HCT116 (cell line): ENCODE measurements at regions not wholly inside any gene's neighbourhood (a gene's known extent, or its start where the extent isn't known, plus 50 kb on each side); places are given as distances from the start of the nearest gene placed in this dataset.

Experiments used
- ATAC-seq: fragments of 200-7000 bp; cut with Tn5 transposase; 2 replicates; pipeline ENCODE4 v1.9.1; 2020; ENCODE audit warnings: mild to moderate bottlenecking, moderate library complexity
- BruUV-seq: library from RNA; stranded (reverse); fragments of 400-500 nt; replicated peaks from 2 replicates; lab custom pipeline; 2021; lab: Mats Ljungman, UMichigan
- CTCF ChIA-PET: fragments of 300-600 bp; sonication (Branson Sonifier 250); formaldehyde crosslinking; loops from one replicate; lab custom pipeline; 2021; ENCODE audit warnings: antibody characterized with exemption; lab: Charles Lee
- POLR2A ChIA-PET: fragments of 300-600, 350-600 bp; sonication (Branson Sonifier 250); formaldehyde crosslinking; loops from one replicate; lab custom pipeline; 2021; ENCODE audit warnings: antibody characterized with exemption; lab: Charles Lee
- RAD21 ChIA-PET, 2 experiments: fragments of 300-600 bp; sonication (Branson Sonifier 250); formaldehyde crosslinking; loops; one replicate each; lab custom pipeline; 2023; ENCODE audit warnings: low total read pairs in 2 of 2; ENCODE audit not compliant: uncharacterized antibody in 2 of 2, unreplicated experiment in 2 of 2, low non-redundant PET in 1 of 2; lab: Charles Lee
- DNase-seq: peaks from one replicate; pipeline ENCODE4 v3.0.0-alpha.2; 2010; ENCODE audit warnings: low read depth, low spot score
- H2AFZ ChIP-seq: fragments of 200-600 bp; shearing (Covaris generic), sonication (generic); 2 replicates; pipeline ENCODE4 v1.6.1; 2017; ENCODE audit warnings: low read depth, mixed run types, mixed read lengths, antibody characterized with exemption, low read length; ENCODE audit not compliant: poor library complexity, severe bottlenecking
- H3K27ac ChIP-seq: 2 replicates; pipeline ENCODE4 v1.5.1; 2012; ENCODE audit warnings: low read depth, low read length
- H3K27me3 ChIP-seq: fragments of 200-600 bp; sonication (generic); 2 replicates; pipeline ENCODE4 v1.6.1; 2016; ENCODE audit warnings: mixed run types, low read length, mixed read lengths; ENCODE audit not compliant: insufficient read depth
- H3K36me3 ChIP-seq, 2 experiments: fragments of 200-500 bp in 1 of 2; fragments of 200-600 bp in 1 of 2; sonication (Bioruptor generic) in 1 of 2; sonication (generic) in 1 of 2; 2 replicates each; pipeline versions ENCODE4 v1.5.1 to v1.6.1; 2014 to 2016; ENCODE audit warnings: low read length in 2 of 2, inconsistent platforms in 1 of 2, mixed read lengths in 1 of 2, mixed run types in 1 of 2; ENCODE audit not compliant: insufficient read depth in 2 of 2, control insufficient read depth in 1 of 2
- H3K4me1 ChIP-seq, 2 experiments: fragments of 200-600 bp in 1 of 2; sonication (generic) in 1 of 2; 2 replicates each; pipeline versions ENCODE4 v1.5.1 to v1.6.1; 2012 to 2017; ENCODE audit warnings: low read length in 2 of 2, inconsistent platforms in 1 of 2, mild to moderate bottlenecking in 1 of 2, mixed read lengths in 1 of 2, mixed run types in 1 of 2, moderate library complexity in 1 of 2; ENCODE audit not compliant: insufficient read depth in 2 of 2, control insufficient read depth in 1 of 2
- H3K4me2 ChIP-seq: fragments of 200-600 bp; sonication (generic); 2 replicates; pipeline ENCODE4 v1.6.1; 2017; ENCODE audit warnings: mixed run types, low read length, mixed read lengths
- H3K4me3 ChIP-seq, 2 experiments: fragments of 200-600 bp in 1 of 2; sonication (generic) in 1 of 2; replicated peaks in 1 of 2; 2 replicates each; pipeline ENCODE4 v1.5.1; 2011 to 2016; ENCODE audit warnings: low read length in 2 of 2, control low read depth in 1 of 2, low read depth in 1 of 2, mild to moderate bottlenecking in 1 of 2, mixed read lengths in 1 of 2, mixed run types in 1 of 2
- H3K79me2 ChIP-seq: fragments of 200-600 bp; sonication (generic); 2 replicates; pipeline ENCODE4 v1.6.1; 2017; ENCODE audit warnings: mild to moderate bottlenecking, mixed run types, low read length, moderate library complexity, mixed read lengths; ENCODE audit not compliant: insufficient read depth
- H3K9ac ChIP-seq: fragments of 200-600 bp; sonication (generic); 2 replicates; pipeline ENCODE4 v1.6.1; 2016; ENCODE audit warnings: low read length, mixed read lengths
- H3K9me2 ChIP-seq: fragments of 200-600 bp; sonication (generic), shearing (Covaris generic); 2 replicates; pipeline ENCODE4 v1.6.1; 2017; ENCODE audit warnings: mixed run types, mild to moderate bottlenecking, moderate library complexity; ENCODE audit not compliant: insufficient read depth
- H3K9me3 ChIP-seq, 2 experiments: fragments of 200-500 bp in 1 of 2; fragments of 200-600 bp in 1 of 2; sonication (Bioruptor generic) in 1 of 2; sonication (generic) in 1 of 2; 2 replicates each; pipeline ENCODE4 v1.6.1; 2014 to 2017; ENCODE audit warnings: low read length in 2 of 2, mixed read lengths in 2 of 2, inconsistent platforms in 1 of 2, low read depth in 1 of 2, mild to moderate bottlenecking in 1 of 2, mixed run types in 1 of 2, moderate library complexity in 1 of 2; ENCODE audit not compliant: control insufficient read depth in 1 of 2, insufficient read depth in 1 of 2
- H4K20me1 ChIP-seq: fragments of 200-600 bp; sonication (generic), shearing (Covaris generic); 2 replicates; pipeline ENCODE4 v1.6.1; 2017; ENCODE audit warnings: mixed run types, mild to moderate bottlenecking, moderate library complexity; ENCODE audit not compliant: insufficient read depth
- CBX3 ChIP-seq: IDR thresholded peaks from 2 replicates; pipeline ENCODE4 v1.6.1; 2012; ENCODE audit warnings: low read depth
- EGR1 ChIP-seq: IDR thresholded peaks from 2 replicates; pipeline ENCODE4 v1.6.1; 2012; ENCODE audit warnings: low read depth
- EZH2 ChIP-seq: fragments of 200-600 bp; sonication (generic); IDR thresholded peaks from 2 replicates; pipeline ENCODE4 v1.6.1; 2017; ENCODE audit warnings: antibody characterized with exemption, mixed run types
- EZH2phosphoT487 ChIP-seq: fragments of 200-600 bp; IDR thresholded peaks from 2 replicates; pipeline ENCODE4 v1.6.1; 2018; ENCODE audit warnings: antibody characterized with exemption, borderline replicate concordance
- FOSL1 ChIP-seq: IDR thresholded peaks from 2 replicates; pipeline ENCODE4 v1.6.1; 2012; ENCODE audit warnings: low read depth
- JUND ChIP-seq: IDR thresholded peaks from 2 replicates; pipeline ENCODE4 v1.6.1; 2012
- POLR2A ChIP-seq: IDR thresholded peaks from 2 replicates; pipeline ENCODE4 v1.7.0; 2011; ENCODE audit warnings: borderline replicate concordance; ENCODE audit not compliant: insufficient read depth, insufficient read length; ENCODE audit errors: extremely low read depth
- SIN3A ChIP-seq: IDR thresholded peaks from 2 replicates; pipeline ENCODE4 v1.6.1; 2012; ENCODE audit warnings: low read depth
- SRF ChIP-seq: IDR thresholded peaks from 2 replicates; pipeline ENCODE4 v1.6.1; 2012; ENCODE audit warnings: low read depth
- YY1 ChIP-seq: IDR thresholded peaks from 2 replicates; pipeline ENCODE4 v1.6.1; 2011; ENCODE audit warnings: low read length, low read depth, moderate library complexity, mild to moderate bottlenecking; ENCODE audit not compliant: insufficient replicate concordance; ENCODE audit errors: extremely low read depth
- ZFX ChIP-seq: fragments of 450-650 bp; IDR thresholded peaks from 2 replicates; pipeline ENCODE4 v1.6.1; 2017
- ZNF274 ChIP-seq: fragments of 200-500 bp; sonication (Bioruptor generic); IDR thresholded peaks from 2 replicates; pipeline ENCODE4 v1.6.1; 2014; ENCODE audit warnings: mild to moderate bottlenecking, low read depth, low read length, inconsistent platforms
- intact Hi-C: fragments of 100-400 bp; cut with micrococcal nuclease; formaldehyde crosslinking; loops from 2 replicates; pipeline ENCODE4 v1.10.0; 2022
- TF ChIP-seq, protein P1 (sequence below): IDR thresholded peaks from 2 replicates; pipeline ENCODE4 v1.6.1; 2011; ENCODE audit warnings: mild to moderate bottlenecking, low read length, moderate library complexity; ENCODE audit not compliant: insufficient replicate concordance; ENCODE audit errors: extremely low read depth

DNA sequence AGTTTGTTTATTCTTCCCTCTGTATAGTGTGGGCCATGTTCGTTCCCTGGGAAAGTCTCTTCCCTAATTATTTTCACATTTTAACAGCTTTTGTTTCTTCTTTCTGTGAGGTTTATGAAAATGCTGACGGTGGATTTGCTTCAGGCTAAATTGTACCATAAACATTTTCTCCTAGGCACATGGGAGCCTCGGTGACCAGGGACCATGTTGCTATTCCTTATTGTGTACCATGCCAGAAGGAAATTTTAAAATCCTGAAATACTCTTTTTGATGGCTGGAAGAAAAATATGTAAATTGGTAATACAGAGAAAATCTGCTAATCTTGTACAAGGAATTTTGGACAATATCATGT is 230.1 kb upstream of the JUN start:
- H3K4me3 ChIP-seq = no peak overlapping the region
- no TSS peak for BruUV-seq
- POLR2A ChIA-PET = no interaction called here
- no peaks in the 10 kb centered on the region for H3K27me3 ChIP-seq
- H4K20me1 ChIP-seq = no peaks in the 10 kb centered on the region
- peaks cover 0 to 12% of the 10 kb centered on the region in 2 experiments; a peak in 2 of 4 replicates for H3K4me1 ChIP-seq
- no peaks in the 10 kb centered on the region for H3K9me2 ChIP-seq
- no peak overlapping the region for H3K4me2 ChIP-seq
- H3K36me3 ChIP-seq = no peaks in the 10 kb centered on the region
- RAD21 ChIA-PET = no interaction called here
- TF ChIP-seq YY1 = no peak
- TF ChIP-seq FOSL1 = no peak
- TF ChIP-seq EGR1 = no peak
- TF ChIP-seq EZH2 = no peak
- TF ChIP-seq ZFX = no peak
- TF ChIP-seq CBX3 = no peak
- TF ChIP-seq EZH2phosphoT487 = no peak
- TF ChIP-seq, protein P1, sequence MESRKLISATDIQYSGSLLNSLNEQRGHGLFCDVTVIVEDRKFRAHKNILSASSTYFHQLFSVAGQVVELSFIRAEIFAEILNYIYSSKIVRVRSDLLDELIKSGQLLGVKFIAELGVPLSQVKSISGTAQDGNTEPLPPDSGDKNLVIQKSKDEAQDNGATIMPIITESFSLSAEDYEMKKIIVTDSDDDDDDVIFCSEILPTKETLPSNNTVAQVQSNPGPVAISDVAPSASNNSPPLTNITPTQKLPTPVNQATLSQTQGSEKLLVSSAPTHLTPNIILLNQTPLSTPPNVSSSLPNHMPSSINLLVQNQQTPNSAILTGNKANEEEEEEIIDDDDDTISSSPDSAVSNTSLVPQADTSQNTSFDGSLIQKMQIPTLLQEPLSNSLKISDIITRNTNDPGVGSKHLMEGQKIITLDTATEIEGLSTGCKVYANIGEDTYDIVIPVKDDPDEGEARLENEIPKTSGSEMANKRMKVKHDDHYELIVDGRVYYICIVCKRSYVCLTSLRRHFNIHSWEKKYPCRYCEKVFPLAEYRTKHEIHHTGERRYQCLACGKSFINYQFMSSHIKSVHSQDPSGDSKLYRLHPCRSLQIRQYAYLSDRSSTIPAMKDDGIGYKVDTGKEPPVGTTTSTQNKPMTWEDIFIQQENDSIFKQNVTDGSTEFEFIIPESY = no peak
- no peak for TF ChIP-seq SIN3A
- H3K9me3 ChIP-seq = no peaks in the 10 kb centered on the region
- DNase-seq (no peak), ATAC-seq (no peak)
- no peak overlapping the region for H3K9ac ChIP-seq
- intact Hi-C loops = no loop called here
- CTCF ChIA-PET = no interaction called here
- H2AFZ ChIP-seq = peak overlapping the region; percentile 17
- no peaks in the 10 kb centered on the region for H3K79me2 ChIP-seq
- H3K27ac ChIP-seq = no peak overlapping the region

DNA sequence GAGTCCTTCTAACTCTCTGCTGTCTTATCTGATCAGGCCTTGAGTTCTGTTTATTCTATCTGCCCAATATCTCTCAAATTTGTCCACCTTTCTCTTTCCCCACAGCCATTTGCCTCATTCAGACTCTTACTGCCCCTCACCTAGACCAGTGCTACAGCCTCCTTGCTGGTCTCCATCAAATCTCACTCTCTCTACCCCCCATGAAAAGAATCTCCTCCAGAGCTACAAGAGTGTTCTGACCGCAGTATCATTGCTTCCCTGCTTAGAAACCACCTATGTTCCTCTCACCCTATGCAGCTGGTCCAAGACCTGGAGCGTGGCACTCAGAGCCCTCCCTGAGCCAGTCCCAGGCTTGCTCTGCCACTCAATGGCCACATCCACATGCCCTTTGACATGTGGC is 231.0 kb upstream of the JUN start:
- Histone ChIP-seq H3K4me1 (peaks cover 0 to 15% of the 10 kb centered on the region in 2 experiments; a peak in 2 of 4 replicates), H3K9ac (no peak overlapping the region), H3K36me3 (no peaks in the 10 kb centered on the region), H3K27me3 (no peaks in the 10 kb centered on the region), H3K9me2 (no peaks in the 10 kb centered on the region), H3K4me2 (no peak overlapping the region), H3K4me3 (no peak overlapping the region), H2AFZ (no peak overlapping the region), H4K20me1 (no peaks in the 10 kb centered on the region), H3K79me2 (no peaks in the 10 kb centered on the region), H3K27ac (no peak overlapping the region), H3K9me3 (no peaks in the 10 kb centered on the region)
- ChIA-PET RAD21 (no interaction called here), POLR2A (interaction anchor here (0.9 kb wide), 1 partner anchor 231 kb away, joined by 3 read pairs; the partner anchor contains the start of gene JUN), CTCF (no interaction called here)
- intact Hi-C loops = no loop called here
- no peak for DNase-seq
- BruUV-seq = no TSS peak
- TF ChIP-seq FOSL1 = no peak
- no peak for TF ChIP-seq POLR2A
- no peak for TF ChIP-seq ZNF274
- TF ChIP-seq, protein P1 = no peak
- no peak for TF ChIP-seq SIN3A
- no peak for TF ChIP-seq EZH2
- TF ChIP-seq EZH2phosphoT487 = no peak
- TF ChIP-seq JUND = no peak
- no peak for TF ChIP-seq SRF
- no peak for ATAC-seq
